ENCODE measurements at regions not wholly inside any gene's neighbourhood (a gene's known extent, or its start where the extent isn't known, plus 50 kb on each side); places are given as distances from the start of the nearest gene placed in this dataset.

GRCh38 chr3:6242104-6242503, 618.8 kb upstream of the GRM7 start:
- H3K27me3 ChIP-seq (ENCODE audit: insufficient read depth, low read length, poor library complexity): no peaks in the 10 kb centered on the region
- ATAC-seq (ENCODE audit: insufficient read depth, low read depth) (no peak), DNase-seq (no peak)
- H3K36me3 ChIP-seq (ENCODE audit: insufficient read depth, low read length): no peaks in the 10 kb centered on the region
- no peak overlapping the region for H3K4me3 ChIP-seq (ENCODE audit: low read depth in 1 of 2, low read length in 2 of 2)
- H3K4me2 ChIP-seq (ENCODE audit: insufficient read depth, low read length): no peak overlapping the region
- no peak overlapping the region for H2AFZ ChIP-seq (ENCODE audit: low read depth, low read length)
- H4K20me1 ChIP-seq (ENCODE audit: insufficient read depth, low read length): no peaks in the 10 kb centered on the region
- H3K9ac ChIP-seq (ENCODE audit: low read depth, low read length): no peak overlapping the region
- TF ChIP-seq EZH2 (IDR thresholded peaks at IDR 0.05; ENCODE audit: borderline replicate concordance, low read depth, low read length, severe bottlenecking) (no peak), CTCF (IDR thresholded peaks at IDR 0.05; ENCODE audit: borderline replicate concordance, extremely low read depth, low read length, poor library complexity, severe bottlenecking) (no peak)
- H3K9me3 ChIP-seq (ENCODE audit: insufficient read depth, low read length, severe bottlenecking): no peaks in the 10 kb centered on the region
- no peaks in the 10 kb centered on the region for H3K4me1 ChIP-seq (ENCODE audit: insufficient read depth, low read length)
- H3K79me2 ChIP-seq (ENCODE audit: insufficient read depth, low read length): no peaks in the 10 kb centered on the region
- no peak overlapping the region for H3K27ac ChIP-seq (ENCODE audit: low read length)

DNA sequence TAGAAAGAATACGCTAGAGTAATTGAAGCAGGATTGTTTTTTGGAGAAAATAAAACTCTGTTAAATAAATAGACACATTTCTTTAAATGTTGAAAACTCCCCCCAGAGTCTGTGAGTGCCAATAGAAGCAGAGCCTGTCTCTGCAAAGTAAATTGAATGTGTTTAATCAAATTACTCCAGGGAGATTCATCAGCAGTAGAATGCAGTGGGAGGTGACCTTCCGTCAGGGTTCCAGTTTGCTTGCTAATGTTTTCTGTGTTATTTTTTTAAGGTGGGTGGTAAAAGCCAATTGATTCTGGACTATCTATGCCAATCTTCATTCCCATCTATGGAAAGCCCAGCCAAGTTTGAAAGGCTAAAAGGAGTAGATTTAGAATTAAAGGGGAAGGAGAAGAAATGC, 612.4 kb upstream of the GRM7 start:
- no peaks in the 10 kb centered on the region for H3K4me1 ChIP-seq (ENCODE audit: insufficient read depth, low read length)
- no peak for TF ChIP-seq CTCF (IDR thresholded peaks at IDR 0.05; ENCODE audit: borderline replicate concordance, extremely low read depth, low read length, poor library complexity, severe bottlenecking)
- no peak for TF ChIP-seq EZH2 (IDR thresholded peaks at IDR 0.05; ENCODE audit: borderline replicate concordance, low read depth, low read length, severe bottlenecking)
- H2AFZ ChIP-seq (ENCODE audit: low read depth, low read length): no peak overlapping the region
- DNase-seq (no peak), ATAC-seq (ENCODE audit: insufficient read depth, low read depth) (no peak)
- no peak overlapping the region for H3K4me2 ChIP-seq (ENCODE audit: insufficient read depth, low read length)
- H3K27ac ChIP-seq (ENCODE audit: low read length): no peak overlapping the region
- no peaks in the 10 kb centered on the region for H3K9me3 ChIP-seq (ENCODE audit: insufficient read depth, low read length, severe bottlenecking)
- H3K9ac ChIP-seq (ENCODE audit: low read depth, low read length): no peak overlapping the region
- H3K4me3 ChIP-seq (ENCODE audit: low read depth in 1 of 2, low read length in 2 of 2): no peak overlapping the region
- no peaks in the 10 kb centered on the region for H4K20me1 ChIP-seq (ENCODE audit: insufficient read depth, low read length)
- H3K27me3 ChIP-seq (ENCODE audit: insufficient read depth, low read length, poor library complexity): no peaks in the 10 kb centered on the region
- H3K36me3 ChIP-seq (ENCODE audit: insufficient read depth, low read length): no peaks in the 10 kb centered on the region
- H3K79me2 ChIP-seq (ENCODE audit: insufficient read depth, low read length): no peaks in the 10 kb centered on the region

DNA sequence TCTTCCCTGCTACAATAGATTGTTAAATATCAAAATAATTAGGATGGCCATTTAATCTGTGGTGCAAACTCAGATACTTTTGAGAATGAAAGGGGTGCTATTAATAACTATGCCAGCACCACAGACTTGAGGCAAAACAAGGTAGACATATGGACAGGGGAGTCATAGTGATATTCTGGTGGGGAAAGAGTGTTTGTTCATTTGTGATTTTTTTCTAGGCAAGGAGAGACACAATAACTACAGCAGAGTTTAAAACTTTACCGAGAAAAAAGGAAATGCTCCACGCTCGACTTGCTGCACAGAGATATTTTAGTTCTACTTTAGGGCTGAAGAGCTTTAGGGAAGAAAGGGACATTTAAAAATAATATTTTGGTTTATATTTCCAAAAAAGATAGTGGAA, 611.2 kb upstream of the GRM7 start:
- no peaks in the 10 kb centered on the region for H3K27me3 ChIP-seq (ENCODE audit: insufficient read depth, low read length, poor library complexity)
- no peaks in the 10 kb centered on the region for H3K9me3 ChIP-seq (ENCODE audit: insufficient read depth, low read length, severe bottlenecking)
- no peak overlapping the region for H2AFZ ChIP-seq (ENCODE audit: low read depth, low read length)
- no peak overlapping the region for H3K27ac ChIP-seq (ENCODE audit: low read length)
- H3K79me2 ChIP-seq (ENCODE audit: insufficient read depth, low read length): no peaks in the 10 kb centered on the region
- no peak overlapping the region for H3K4me3 ChIP-seq (ENCODE audit: low read depth in 1 of 2, low read length in 2 of 2)
- H3K9ac ChIP-seq (ENCODE audit: low read depth, low read length): no peak overlapping the region
- ATAC-seq (ENCODE audit: insufficient read depth, low read depth) (no peak), DNase-seq (no peak)
- no peak for TF ChIP-seq EZH2 (IDR thresholded peaks at IDR 0.05; ENCODE audit: borderline replicate concordance, low read depth, low read length, severe bottlenecking)
- no peak for TF ChIP-seq CTCF (IDR thresholded peaks at IDR 0.05; ENCODE audit: borderline replicate concordance, extremely low read depth, low read length, poor library complexity, severe bottlenecking)
- H3K4me1 ChIP-seq (ENCODE audit: insufficient read depth, low read length): no peaks in the 10 kb centered on the region
- H3K4me2 ChIP-seq (ENCODE audit: insufficient read depth, low read length): no peak overlapping the region
- no peaks in the 10 kb centered on the region for H4K20me1 ChIP-seq (ENCODE audit: insufficient read depth, low read length)
- H3K36me3 ChIP-seq (ENCODE audit: insufficient read depth, low read length): no peaks in the 10 kb centered on the region

DNA sequence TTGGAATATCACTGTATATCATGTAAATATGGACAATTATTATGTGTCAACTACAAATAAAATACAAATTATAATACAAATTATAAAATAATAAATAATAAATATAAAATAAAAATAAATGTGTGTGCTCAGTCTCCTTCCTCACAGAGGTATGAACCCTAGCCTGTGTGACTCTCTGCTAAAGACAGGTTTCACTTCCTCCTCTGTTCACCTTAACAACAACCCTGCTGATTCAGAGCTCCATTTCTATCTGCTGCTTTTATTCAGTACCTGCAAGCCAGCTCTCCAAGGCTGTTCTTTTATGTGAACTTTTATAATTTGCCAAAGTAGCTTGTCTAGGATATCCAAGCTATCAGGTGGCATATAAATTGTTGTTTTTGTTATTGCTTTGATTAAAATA, 610.7 kb upstream of the GRM7 start:
- Histone ChIP-seq H3K9ac (ENCODE audit: low read depth, low read length) (no peak overlapping the region), H3K4me3 (ENCODE audit: low read depth in 1 of 2, low read length in 2 of 2) (no peak overlapping the region), H3K79me2 (ENCODE audit: insufficient read depth, low read length) (no peaks in the 10 kb centered on the region), H3K36me3 (ENCODE audit: insufficient read depth, low read length) (no peaks in the 10 kb centered on the region), H3K4me2 (ENCODE audit: insufficient read depth, low read length) (no peak overlapping the region), H3K27ac (ENCODE audit: low read length) (no peak overlapping the region), H3K9me3 (ENCODE audit: insufficient read depth, low read length, severe bottlenecking) (no peaks in the 10 kb centered on the region), H2AFZ (ENCODE audit: low read depth, low read length) (no peak overlapping the region), H4K20me1 (ENCODE audit: insufficient read depth, low read length) (no peaks in the 10 kb centered on the region), H3K27me3 (ENCODE audit: insufficient read depth, low read length, poor library complexity) (no peaks in the 10 kb centered on the region), H3K4me1 (ENCODE audit: insufficient read depth, low read length) (no peaks in the 10 kb centered on the region)
- TF ChIP-seq EZH2 (IDR thresholded peaks at IDR 0.05; ENCODE audit: borderline replicate concordance, low read depth, low read length, severe bottlenecking) (no peak), CTCF (IDR thresholded peaks at IDR 0.05; ENCODE audit: borderline replicate concordance, extremely low read depth, low read length, poor library complexity, severe bottlenecking) (no peak)
- DNase-seq (no peak), ATAC-seq (ENCODE audit: insufficient read depth, low read depth) (no peak)

Measured in DND-41 (cell line).